Endothelial cell of umbilical vein (primary cell): ENCODE measurements at regions not wholly inside any gene's neighbourhood (a gene's known extent, or its start where the extent isn't known, plus 50 kb on each side); places are given as distances from the start of the nearest gene placed in this dataset.

Experiments
- BruUV-seq: library from RNA; stranded (reverse); fragments of 400-500 nt; replicated peaks from 2 replicates; lab custom pipeline; 2021; lab: Mats Ljungman, UMichigan
- CTCF ChIA-PET: fragments of 300-600, 350-600 bp; sonication (Branson Sonifier 250); formaldehyde crosslinking; loops from one replicate; lab custom pipeline; 2021; ENCODE audit warnings: antibody characterized with exemption, inconsistent platforms; lab: Charles Lee
- POLR2A ChIA-PET: fragments of 300-600, 350-600 bp; sonication (Branson Sonifier 250); formaldehyde crosslinking; loops from one replicate; lab custom pipeline; 2021; ENCODE audit warnings: antibody characterized with exemption, inconsistent platforms; lab: Charles Lee
- DNase-seq: peaks from one replicate; pipeline ENCODE4 v3.0.0-alpha.2; 2011; ENCODE audit warnings: low read depth, low spot score
- FAIRE-seq: peaks from 2 replicates; lab custom pipeline; 2011; peaks lifted over from hg19 to GRCh38; lab: Jason Lieb, UNC
- H2AFZ ChIP-seq: 2 replicates; pipeline ENCODE4 v1.6.0; 2012; ENCODE audit warnings: low read depth, low read length, control low read depth, inconsistent platforms
- H3K27ac ChIP-seq: 2 replicates; pipeline ENCODE4 v1.5.1; 2011; ENCODE audit warnings: low read depth, mild to moderate bottlenecking, control low read depth, low read length, moderate library complexity; ENCODE audit not compliant: insufficient read depth
- H3K27me3 ChIP-seq, 2 experiments: 2 replicates each; pipeline versions ENCODE4 v1.6.0 to v1.6.1; 2011; ENCODE audit warnings: low read length in 2 of 2, mixed read lengths in 1 of 2; ENCODE audit not compliant: control insufficient read depth in 2 of 2, insufficient read depth in 2 of 2
- H3K36me3 ChIP-seq, 2 experiments: 2 replicates in 1 of 2; 3 replicates in 1 of 2; pipeline ENCODE4 v1.5.1; 2011; ENCODE audit warnings: low read length in 2 of 2, mild to moderate bottlenecking in 1 of 2, moderate library complexity in 1 of 2; ENCODE audit not compliant: control insufficient read depth in 2 of 2, insufficient read depth in 2 of 2; ENCODE audit errors: extremely low read depth in 1 of 2
- H3K4me1 ChIP-seq: 3 replicates; pipeline ENCODE4 v1.5.1; 2011; ENCODE audit warnings: mild to moderate bottlenecking, low read length; ENCODE audit not compliant: control insufficient read depth, insufficient read depth; ENCODE audit errors: extremely low read depth
- H3K4me2 ChIP-seq: 2 replicates; pipeline ENCODE4 v1.6.1; 2011; ENCODE audit warnings: low read length, control low read depth, mixed read lengths; ENCODE audit not compliant: insufficient read depth
- H3K4me3 ChIP-seq, 3 experiments: fragments of 200-600 bp in 1 of 3; sonication (generic), shearing (Covaris generic) in 1 of 3; replicated peaks in 1 of 3; 2 replicates each; pipeline ENCODE4 v1.5.1; 2011 to 2016; ENCODE audit warnings: control low read depth in 3 of 3, low read length in 3 of 3, mild to moderate bottlenecking in 2 of 3, inconsistent platforms in 1 of 3, low read depth in 1 of 3, moderate library complexity in 1 of 3; ENCODE audit not compliant: insufficient read depth in 1 of 3
- H3K79me2 ChIP-seq: 2 replicates; pipeline ENCODE4 v1.6.0; 2012; ENCODE audit warnings: low read length, inconsistent platforms; ENCODE audit not compliant: control insufficient read depth, insufficient read depth
- H3K9ac ChIP-seq: replicated peaks from 2 replicates; pipeline ENCODE3; 2011; ENCODE audit warnings: low read length, control low read depth; ENCODE audit not compliant: insufficient read depth; ENCODE audit errors: extremely low read depth
- H3K9me1 ChIP-seq: replicated peaks from 3 replicates; pipeline ENCODE4 v1.6.0; 2011; ENCODE audit warnings: mild to moderate bottlenecking, low read length; ENCODE audit not compliant: control insufficient read depth, insufficient read depth; ENCODE audit errors: extremely low read depth
- H3K9me3 ChIP-seq: replicated peaks from 2 replicates; pipeline ENCODE4 v1.5.1; 2012; ENCODE audit warnings: low read length, inconsistent platforms; ENCODE audit not compliant: control insufficient read depth, insufficient read depth
- H4K20me1 ChIP-seq: replicated peaks from 2 replicates; pipeline ENCODE3; 2011; ENCODE audit warnings: mild to moderate bottlenecking, low read length; ENCODE audit not compliant: control insufficient read depth, insufficient read depth; ENCODE audit errors: extremely low read depth
- EZH2 ChIP-seq: IDR thresholded peaks from 2 replicates; pipeline ENCODE4 v1.6.1; 2012; ENCODE audit warnings: borderline replicate concordance, low read depth, mild to moderate bottlenecking, moderate library complexity, low read length, inconsistent platforms; ENCODE audit not compliant: severe bottlenecking
- FOS ChIP-seq: IDR thresholded peaks from 2 replicates; pipeline ENCODE4 v1.6.1; 2011; ENCODE audit warnings: mild to moderate bottlenecking, low read length, moderate library complexity, borderline replicate concordance; ENCODE audit not compliant: insufficient read depth
- GATA2 ChIP-seq: IDR thresholded peaks from 2 replicates; pipeline ENCODE4 v1.7.0; 2011; ENCODE audit warnings: low read depth, mild to moderate bottlenecking, moderate library complexity, mixed read lengths, low read length; ENCODE audit not compliant: insufficient read length, insufficient read depth
- JUN ChIP-seq: IDR thresholded peaks from 2 replicates; pipeline ENCODE4 v1.6.1; 2011; ENCODE audit warnings: borderline replicate concordance, low read depth; ENCODE audit not compliant: insufficient read length, insufficient read depth
- MAX ChIP-seq: IDR thresholded peaks from 2 replicates; pipeline ENCODE4 v1.6.1; 2011; ENCODE audit not compliant: insufficient read depth, insufficient read length
- MYC ChIP-seq: IDR thresholded peaks from one replicate; pipeline ENCODE4 v1.6.1; 2011; ENCODE audit warnings: mild to moderate bottlenecking, low read depth, low read length
- POLR2A ChIP-seq: IDR thresholded peaks from 2 replicates; pipeline ENCODE4 v1.6.1; 2012; ENCODE audit warnings: low read depth, mild to moderate bottlenecking, control low read depth, low read length
- POLR2AphosphoS5 ChIP-seq: IDR thresholded peaks from 2 replicates; pipeline ENCODE4 v1.6.1; 2012; ENCODE audit warnings: low read depth, mild to moderate bottlenecking, control low read depth, low read length, moderate library complexity; ENCODE audit not compliant: insufficient read depth
- dilution Hi-C: fragments of 300-500 bp; cut with MboI; formaldehyde crosslinking; loops from one replicate; pipeline ENCODE4 v1.15.0; 2019; ENCODE audit warnings: low sequenced_read_pairs; ENCODE audit not compliant: extremely low pct_ligation_motif_present
- intact Hi-C: fragments of 100-400 bp; cut with micrococcal nuclease; formaldehyde crosslinking; loops from one replicate; pipeline ENCODE4 v1.10.0; 2022
- TF ChIP-seq, protein P1 (sequence below), 2 donors: IDR thresholded peaks; 1 replicate in 1 of 2; 2 replicates in 1 of 2; pipeline ENCODE4 v1.5.1; 2011; ENCODE audit warnings: low read length in 2 of 2, mild to moderate bottlenecking in 2 of 2, moderate library complexity in 2 of 2, control low read depth in 1 of 2, inconsistent platforms in 1 of 2, low read depth in 1 of 2; ENCODE audit not compliant: insufficient read depth in 1 of 2; ENCODE audit errors: extremely low read depth in 1 of 2

GRCh38 chr3:117954131-117954530 is 1080.5 kb downstream of the IGSF11 start:
- Histone ChIP-seq H3K9me3 (no peaks in the 10 kb centered on the region), H2AFZ (no peak overlapping the region), H3K4me2 (no peak overlapping the region), H3K4me3 (no peak overlapping the region), H3K27me3 (no peaks in the 10 kb centered on the region), H3K9ac (no peak overlapping the region), H3K27ac (no peak overlapping the region), H4K20me1 (no peaks in the 10 kb centered on the region), H3K79me2 (no peaks in the 10 kb centered on the region), H3K4me1 (no peaks in the 10 kb centered on the region), H3K9me1 (no peaks in the 10 kb centered on the region), H3K36me3 (no peaks in the 10 kb centered on the region)
- ChIA-PET POLR2A (no interaction called here), CTCF (no interaction called here)
- BruUV-seq: no TSS peak
- dilution Hi-C loops: no loop called here
- intact Hi-C loops: no loop called here
- no peak for DNase-seq
- FAIRE-seq: no peak
- TF ChIP-seq MAX (no peak), EZH2 (no peak), POLR2AphosphoS5 (no peak), FOS (no peak), JUN (no peak), GATA2 (no peak), MYC (no peak), POLR2A (no peak)
- TF ChIP-seq, protein P1, sequence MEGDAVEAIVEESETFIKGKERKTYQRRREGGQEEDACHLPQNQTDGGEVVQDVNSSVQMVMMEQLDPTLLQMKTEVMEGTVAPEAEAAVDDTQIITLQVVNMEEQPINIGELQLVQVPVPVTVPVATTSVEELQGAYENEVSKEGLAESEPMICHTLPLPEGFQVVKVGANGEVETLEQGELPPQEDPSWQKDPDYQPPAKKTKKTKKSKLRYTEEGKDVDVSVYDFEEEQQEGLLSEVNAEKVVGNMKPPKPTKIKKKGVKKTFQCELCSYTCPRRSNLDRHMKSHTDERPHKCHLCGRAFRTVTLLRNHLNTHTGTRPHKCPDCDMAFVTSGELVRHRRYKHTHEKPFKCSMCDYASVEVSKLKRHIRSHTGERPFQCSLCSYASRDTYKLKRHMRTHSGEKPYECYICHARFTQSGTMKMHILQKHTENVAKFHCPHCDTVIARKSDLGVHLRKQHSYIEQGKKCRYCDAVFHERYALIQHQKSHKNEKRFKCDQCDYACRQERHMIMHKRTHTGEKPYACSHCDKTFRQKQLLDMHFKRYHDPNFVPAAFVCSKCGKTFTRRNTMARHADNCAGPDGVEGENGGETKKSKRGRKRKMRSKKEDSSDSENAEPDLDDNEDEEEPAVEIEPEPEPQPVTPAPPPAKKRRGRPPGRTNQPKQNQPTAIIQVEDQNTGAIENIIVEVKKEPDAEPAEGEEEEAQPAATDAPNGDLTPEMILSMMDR (IDR thresholded peaks at IDR 0.05; ENCODE audit: extremely low read depth in 1 of 2, insufficient read depth in 1 of 2, low read depth in 1 of 2, low read length in 2 of 2): no peak
